ENCODE measurements at regions not wholly inside any gene's neighbourhood (a gene's known extent, or its start where the extent isn't known, plus 50 kb on each side); places are given as distances from the start of the nearest gene placed in this dataset.

DNA sequence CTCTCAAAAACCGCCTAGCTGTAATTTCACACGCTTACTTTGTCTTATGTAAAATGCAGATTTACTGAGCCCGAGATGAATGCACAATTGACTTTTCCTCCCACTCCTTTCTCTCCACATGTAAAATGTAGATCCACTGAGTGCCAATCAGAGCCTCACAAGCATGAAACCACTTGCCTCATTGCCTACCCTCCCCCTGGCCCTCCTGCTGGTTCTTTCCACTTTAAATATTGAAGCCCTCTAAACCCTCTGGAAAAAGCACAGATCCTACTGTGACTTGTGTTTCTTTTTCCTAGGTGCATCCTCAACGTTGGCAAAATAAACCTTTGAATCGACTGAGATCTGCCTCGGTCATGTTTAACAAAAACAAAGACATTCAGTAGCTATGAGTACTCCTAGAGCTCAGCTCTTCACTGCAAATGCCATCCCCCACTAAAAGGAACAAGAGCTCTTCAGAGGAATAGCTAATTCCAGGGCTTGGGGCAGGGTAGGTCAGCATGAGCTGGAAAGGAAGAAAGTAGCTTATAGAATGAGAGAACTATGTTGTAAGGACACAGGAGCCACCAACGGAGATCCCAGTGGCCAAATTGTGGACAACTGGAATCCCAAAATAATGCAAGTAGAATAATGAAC, 365.5 kb upstream of the RUNX1 start:
- ATAC-seq = no peak

DNA sequence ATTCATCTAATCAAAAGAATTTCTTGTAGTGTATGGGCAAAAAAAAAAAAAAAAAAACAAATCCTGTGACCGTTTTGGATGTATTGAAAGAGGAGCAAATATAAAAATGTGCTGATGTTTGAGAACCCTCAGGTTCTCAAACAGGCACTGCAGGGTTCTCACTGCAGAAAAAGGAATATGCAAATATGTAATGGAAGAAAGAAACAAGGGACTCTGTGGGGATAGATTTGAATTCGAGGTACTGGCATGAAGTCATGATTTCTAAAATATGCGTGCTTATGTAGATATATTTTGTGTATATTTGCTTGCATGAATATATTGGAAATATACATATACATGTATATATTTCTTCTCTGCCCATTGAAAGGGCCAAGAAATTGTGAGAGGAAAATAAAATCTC, 365.0 kb upstream of the RUNX1 start:
- no peak for ATAC-seq

DNA sequence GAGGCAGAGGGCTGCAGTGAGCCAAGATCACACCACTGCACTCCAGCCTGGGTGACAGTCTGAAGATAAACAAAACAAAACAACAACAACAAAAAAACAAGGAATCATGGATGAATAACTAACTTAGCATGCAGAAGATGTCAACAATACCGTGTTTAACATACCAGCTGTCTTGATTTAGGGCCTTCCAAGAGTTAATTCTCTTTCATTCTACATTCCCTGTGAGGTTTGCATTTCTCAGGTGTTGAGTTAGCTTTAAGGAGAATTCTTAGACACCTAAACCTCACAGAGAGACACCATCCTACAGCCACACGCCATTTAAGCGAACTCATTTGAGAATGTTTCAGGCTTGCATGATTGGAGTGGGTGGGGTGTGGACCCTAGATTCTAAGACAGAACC, 363.1 kb upstream of the RUNX1 start:
- no peak for ATAC-seq

DNA sequence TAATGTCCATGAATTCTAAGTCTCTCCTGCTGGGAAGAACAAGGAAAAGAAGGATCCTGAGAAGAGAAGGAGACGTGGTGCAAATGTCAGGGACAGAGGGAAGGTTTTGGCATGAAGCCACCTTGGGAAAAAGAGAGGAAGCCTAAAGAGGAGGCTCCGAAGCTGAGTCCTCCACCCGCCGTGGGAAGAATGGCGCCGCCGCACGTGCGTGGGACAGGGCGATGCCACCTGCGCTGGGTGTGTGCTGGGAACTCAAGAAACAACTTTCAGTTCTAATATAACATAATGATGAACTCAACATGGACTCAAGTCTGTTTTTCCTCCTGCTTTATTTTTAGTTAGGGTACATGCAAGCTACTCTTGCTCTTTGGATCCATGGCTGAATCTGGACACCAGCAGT, 362.3 kb upstream of the RUNX1 start:
- no peak for ATAC-seq

DNA sequence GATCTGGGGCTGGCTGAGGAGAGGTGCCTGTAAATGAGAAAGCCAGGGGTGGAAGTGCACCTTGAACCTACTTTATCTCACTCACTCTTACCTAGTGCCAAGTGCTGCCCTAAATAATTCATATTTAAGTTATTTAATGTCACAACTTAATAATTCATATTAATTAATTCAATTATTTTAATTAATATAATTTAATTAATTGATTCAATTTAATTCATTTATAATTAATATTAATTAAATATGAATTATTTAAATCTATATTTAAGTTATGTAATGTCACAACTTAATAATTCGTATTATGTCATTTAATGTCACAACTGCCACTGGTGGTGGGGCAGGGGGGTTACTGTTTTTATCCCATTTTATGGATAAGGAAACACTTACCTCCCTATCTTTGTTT, 361.6 kb upstream of the RUNX1 start:
- no peak for ATAC-seq

DNA sequence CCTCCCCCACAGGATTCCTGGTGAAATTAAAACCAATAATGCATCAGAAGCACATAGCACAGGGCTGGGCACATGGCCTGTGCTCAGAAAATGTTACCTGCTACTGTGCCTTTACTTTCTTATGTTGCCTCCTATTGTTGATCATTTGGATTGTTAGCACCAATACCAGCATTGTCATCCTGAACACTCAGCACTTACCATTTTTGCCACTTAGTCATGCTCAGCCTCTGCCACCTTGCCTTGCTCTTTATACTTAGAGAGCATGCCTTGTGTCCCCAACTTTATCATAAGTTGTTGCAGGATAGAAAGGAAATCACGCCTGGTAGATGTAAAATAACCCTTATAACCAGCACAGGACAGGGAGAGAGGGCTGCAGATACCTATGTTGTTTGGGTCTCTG, 361.0 kb upstream of the RUNX1 start:
- no peak for ATAC-seq

- no peak for ATAC-seq
These were observed 359.3 kb upstream of the RUNX1 start for GRCh38 chr21:35408401-35408800.

GRCh38 chr21:35406635-35407034, 357.5 kb upstream of the RUNX1 start:
- no peak for ATAC-seq

DNA sequence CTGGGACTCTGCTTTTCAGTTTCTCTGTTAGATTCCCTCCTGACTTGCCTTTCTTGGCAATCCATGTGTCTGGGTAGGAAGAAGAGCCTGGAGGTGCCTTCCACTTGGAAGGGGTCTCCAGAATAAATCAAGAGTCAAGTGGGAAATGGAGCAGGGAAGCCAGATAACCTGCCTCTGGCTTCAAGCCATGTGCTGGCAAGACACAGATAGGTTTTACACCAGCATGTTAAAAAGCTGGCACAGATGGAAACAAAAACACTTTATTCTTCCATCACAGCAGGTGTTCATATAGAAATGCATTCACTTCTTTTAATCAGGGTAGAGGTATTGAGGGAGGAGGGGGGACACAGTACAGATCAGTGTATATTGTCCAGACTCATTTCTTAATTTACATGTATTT, 356.9 kb upstream of the RUNX1 start:
- no peak for ATAC-seq

- no peak for ATAC-seq
These were observed 355.1 kb upstream of the RUNX1 start for GRCh38 chr21:35404247-35404646.

DNA sequence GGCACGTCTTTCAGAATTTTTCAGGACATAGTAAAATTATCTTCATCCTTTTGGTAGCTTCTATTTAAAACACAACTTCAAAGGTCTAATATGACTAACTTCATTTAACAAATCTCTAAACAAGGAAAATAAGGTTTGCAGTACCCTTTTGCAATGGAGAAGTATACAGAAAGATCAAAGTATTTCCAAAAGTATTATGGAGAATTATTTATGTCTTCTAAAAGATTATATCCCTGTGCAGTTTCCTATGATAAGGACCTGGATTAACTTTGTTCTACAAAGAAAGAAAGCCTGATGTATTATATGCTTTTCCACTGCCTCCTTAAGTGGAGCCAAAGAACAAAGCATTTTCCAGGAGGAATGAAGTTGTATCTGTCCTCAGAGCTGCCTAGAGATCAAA, 353.0 kb upstream of the RUNX1 start:
- ATAC-seq = no peak

GRCh38 chr21:35401476-35401875, 352.4 kb upstream of the RUNX1 start:
- no peak for ATAC-seq

DNA sequence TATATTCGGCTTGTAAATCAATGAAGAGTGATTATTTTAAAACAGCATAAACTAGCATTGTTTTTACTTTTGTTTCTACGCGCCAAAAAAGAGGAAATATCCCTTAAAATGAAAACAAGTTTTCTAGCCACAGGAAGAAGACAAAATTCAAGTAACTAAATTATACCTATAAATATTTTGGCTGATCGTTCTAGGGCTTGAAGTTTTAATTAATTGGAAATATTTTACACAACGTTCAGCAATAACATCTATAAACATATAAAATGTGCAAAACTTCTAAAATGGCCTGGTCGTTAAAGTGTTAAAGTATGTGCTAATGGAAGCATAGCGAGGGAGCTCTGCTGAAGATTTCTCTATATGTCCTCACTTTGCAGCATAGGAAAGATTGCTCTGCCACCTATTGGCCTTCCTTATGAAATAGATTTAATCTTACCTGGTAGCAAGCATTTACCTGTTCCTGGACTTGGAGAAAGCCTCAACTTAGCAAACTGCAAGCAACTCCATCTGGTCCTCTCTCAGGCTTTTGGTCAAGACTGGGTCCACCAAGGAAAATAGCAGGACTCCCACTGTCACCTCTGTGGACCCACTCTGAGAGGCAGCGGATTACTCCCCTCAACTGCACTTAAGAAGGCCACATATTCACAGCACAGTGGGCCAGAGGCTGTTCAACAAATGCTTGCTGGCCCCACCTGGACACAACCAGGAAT, 351.3 kb upstream of the RUNX1 start:
- ATAC-seq = peak; percentile 74

DNA sequence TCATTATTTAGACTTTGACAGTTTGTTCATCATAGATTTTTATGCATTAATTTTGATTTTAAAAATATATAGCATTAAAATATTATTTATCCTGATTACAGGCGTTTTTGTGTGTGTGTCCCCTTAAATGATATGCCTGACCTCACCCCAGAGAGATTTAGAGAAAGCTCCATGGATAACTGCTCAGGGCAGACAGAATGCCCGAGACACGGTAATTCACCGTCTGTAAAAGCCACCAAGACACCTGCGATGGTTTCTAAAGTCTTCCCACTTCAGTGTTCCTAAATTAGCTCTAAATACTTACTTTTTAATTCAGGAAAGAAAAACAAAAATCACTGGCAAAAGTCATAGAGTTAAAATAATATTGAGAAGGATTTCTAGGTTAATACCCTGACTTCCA, 350.6 kb upstream of the RUNX1 start:
- ATAC-seq = no peak

DNA sequence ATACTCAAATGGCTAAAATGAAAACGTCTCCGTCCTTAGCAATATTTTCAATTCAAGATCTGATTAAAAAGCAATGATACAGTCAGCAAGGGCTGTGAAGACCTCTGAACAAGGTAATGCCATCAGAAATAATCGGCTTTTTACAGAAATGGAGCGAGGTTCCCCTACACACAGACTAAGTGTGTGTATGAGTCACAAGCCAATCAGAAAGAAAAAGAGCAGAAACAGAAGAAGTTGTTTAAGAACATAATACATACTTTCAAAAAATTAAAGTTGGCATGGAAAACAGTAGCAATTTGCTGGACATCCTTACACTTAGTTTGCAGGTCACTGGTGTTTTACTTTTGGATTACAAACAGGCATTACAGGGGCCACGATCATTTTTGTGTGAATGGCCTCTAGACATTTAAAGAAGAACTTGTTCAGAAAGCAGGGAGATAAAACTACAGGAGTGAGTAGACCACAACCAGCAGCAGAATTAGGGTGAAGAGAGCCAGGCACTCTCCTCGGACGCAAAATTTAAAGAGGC, 350.0 kb upstream of the RUNX1 start:
- ATAC-seq = no peak

DNA sequence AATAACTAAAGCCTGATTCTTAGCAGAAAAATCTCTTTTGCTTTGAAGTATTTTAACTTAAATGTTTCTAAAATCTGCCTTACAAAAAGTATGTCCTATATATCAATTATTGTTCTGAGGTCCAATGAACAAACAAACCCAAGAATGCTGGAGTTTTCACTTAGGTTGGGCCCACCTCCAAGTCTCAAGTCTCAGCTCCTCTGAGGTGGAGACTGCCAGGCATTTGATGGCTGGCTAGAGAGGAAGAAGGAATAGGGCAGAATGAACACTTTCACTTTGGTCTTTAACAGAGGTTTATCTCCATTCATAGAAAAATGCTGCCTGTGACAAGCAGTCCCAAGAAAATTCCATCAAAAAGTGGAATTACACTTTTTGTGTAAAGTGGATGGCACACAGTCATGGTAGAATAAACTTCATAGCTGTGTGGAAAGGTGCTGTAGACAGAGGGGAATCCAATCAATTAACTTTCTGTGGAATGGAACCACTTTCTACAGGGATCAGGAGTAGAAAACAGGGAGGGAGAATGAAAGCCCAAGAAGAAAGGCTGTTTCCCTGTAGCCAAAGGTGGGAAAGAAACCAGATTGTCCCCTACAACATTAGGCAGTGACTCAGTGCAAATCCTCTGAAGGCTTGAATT, 349.4 kb upstream of the RUNX1 start:
- ATAC-seq = no peak

GRCh38 chr21:35397781-35398180, 348.7 kb upstream of the RUNX1 start:
- no peak for ATAC-seq

GRCh38 chr21:35396655-35397054, 347.6 kb upstream of the RUNX1 start:
- no peak for ATAC-seq

GRCh38 chr21:35395728-35396127, 346.6 kb upstream of the RUNX1 start:
- ATAC-seq = peak; percentile 85

GRCh38 chr21:35394634-35395369, 345.7 kb upstream of the RUNX1 start:
- ATAC-seq = no peak

DNA sequence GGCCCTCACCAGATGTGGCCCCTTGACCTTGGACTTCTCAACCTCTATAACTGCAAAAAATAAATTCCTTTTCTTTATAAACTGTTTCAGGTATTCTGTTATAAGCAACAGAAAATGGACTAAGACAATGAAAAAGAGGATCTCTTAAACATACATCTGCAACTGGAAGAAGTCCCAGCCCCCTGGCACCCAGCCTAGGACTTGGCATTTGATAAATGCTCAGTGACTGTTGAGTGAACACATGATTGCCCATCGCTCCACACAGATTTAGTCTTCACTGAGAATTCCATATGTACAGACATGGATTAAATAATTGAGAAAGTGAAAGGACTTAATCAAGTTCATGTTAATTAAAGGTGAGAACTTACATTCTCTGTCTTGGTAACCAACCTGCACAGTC, 344.9 kb upstream of the RUNX1 start:
- ATAC-seq = no peak

GRCh38 chr21:35390013-35390776, 341.1 kb upstream of the RUNX1 start:
- peak; percentile 85 for ATAC-seq

Data from esophagus mucosa (tissue), 1 donor.